DOHH2 (cell line): ENCODE measurements at regions not wholly inside any gene's neighbourhood (a gene's known extent, or its start where the extent isn't known, plus 50 kb on each side); places are given as distances from the start of the nearest gene placed in this dataset.

Experiments
- H3F3A ChIP-seq: fragments of 200-600 bp; sonication (generic), shearing (Covaris generic); 2 replicates; pipeline ENCODE4 v1.6.0; 2016; ENCODE audit warnings: antibody characterized with exemption, mild to moderate bottlenecking; ENCODE audit not compliant: control insufficient read depth, insufficient read depth
- H3K27ac ChIP-seq: fragments of 200-600 bp; sonication (generic); 2 replicates; pipeline ENCODE4 v1.5.1; 2014; ENCODE audit warnings: low read depth, mild to moderate bottlenecking, low read length, moderate library complexity
- H3K27me3 ChIP-seq: fragments of 200-600 bp; sonication (generic); 2 replicates; pipeline ENCODE4 v1.6.1; 2014; ENCODE audit warnings: mild to moderate bottlenecking, low read length, mixed read lengths; ENCODE audit not compliant: control insufficient read depth
- H3K36me3 ChIP-seq: fragments of 200-600 bp; sonication (generic); 2 replicates; pipeline ENCODE4 v1.6.1; 2014; ENCODE audit warnings: mild to moderate bottlenecking, low read length, moderate library complexity, mixed read lengths; ENCODE audit not compliant: control insufficient read depth
- H3K4me1 ChIP-seq: fragments of 200-600 bp; sonication (generic); 2 replicates; pipeline ENCODE4 v1.6.1; 2014; ENCODE audit warnings: mild to moderate bottlenecking, low read length, mixed read lengths; ENCODE audit not compliant: control insufficient read depth
- H3K4me2 ChIP-seq: fragments of 200-600 bp; sonication (generic); 2 replicates; pipeline ENCODE4 v1.6.0; 2014; ENCODE audit warnings: mild to moderate bottlenecking, low read length, moderate library complexity
- H3K4me3 ChIP-seq: fragments of 200-600 bp; sonication (generic); 2 replicates; pipeline ENCODE4 v1.5.1; 2014; ENCODE audit warnings: mild to moderate bottlenecking, low read length, mixed read lengths
- H3K79me2 ChIP-seq: fragments of 200-600 bp; sonication (generic); 2 replicates; pipeline ENCODE4 v1.6.1; 2014; ENCODE audit warnings: mild to moderate bottlenecking, low read length, mixed read lengths; ENCODE audit not compliant: control insufficient read depth
- H3K9me2 ChIP-seq: fragments of 200-600 bp; sonication (generic); replicated peaks from 2 replicates; pipeline ENCODE4 v1.6.1; 2014; ENCODE audit warnings: mild to moderate bottlenecking, low read length, mixed read lengths; ENCODE audit not compliant: control insufficient read depth
- H3K9me3 ChIP-seq: fragments of 200-600 bp; sonication (generic); 2 replicates; pipeline ENCODE4 v1.6.1; 2014; ENCODE audit warnings: antibody characterized with exemption, low read length, mixed read lengths; ENCODE audit not compliant: control insufficient read depth, insufficient read depth
- H4K20me1 ChIP-seq: fragments of 200-600 bp; sonication (generic); 2 replicates; pipeline ENCODE4 v1.6.0; 2014; ENCODE audit warnings: low read depth, mild to moderate bottlenecking, antibody characterized with exemption, low read length, moderate library complexity; ENCODE audit not compliant: control insufficient read depth, insufficient read depth
- CTCF ChIP-seq: fragments of 200-600 bp; sonication (generic); IDR thresholded peaks from one replicate; pipeline ENCODE4 v1.5.1; 2014; ENCODE audit warnings: antibody characterized with exemption, mild to moderate bottlenecking, low read depth, low read length; ENCODE audit not compliant: poor library complexity, severe bottlenecking
- EZH2phosphoT487 ChIP-seq: fragments of 200-600 bp; sonication (generic); IDR thresholded peaks from 2 replicates; pipeline ENCODE4 v1.6.1; 2017; ENCODE audit warnings: borderline replicate concordance, mild to moderate bottlenecking, antibody characterized with exemption, low read length, moderate library complexity, mixed read lengths

DNA sequence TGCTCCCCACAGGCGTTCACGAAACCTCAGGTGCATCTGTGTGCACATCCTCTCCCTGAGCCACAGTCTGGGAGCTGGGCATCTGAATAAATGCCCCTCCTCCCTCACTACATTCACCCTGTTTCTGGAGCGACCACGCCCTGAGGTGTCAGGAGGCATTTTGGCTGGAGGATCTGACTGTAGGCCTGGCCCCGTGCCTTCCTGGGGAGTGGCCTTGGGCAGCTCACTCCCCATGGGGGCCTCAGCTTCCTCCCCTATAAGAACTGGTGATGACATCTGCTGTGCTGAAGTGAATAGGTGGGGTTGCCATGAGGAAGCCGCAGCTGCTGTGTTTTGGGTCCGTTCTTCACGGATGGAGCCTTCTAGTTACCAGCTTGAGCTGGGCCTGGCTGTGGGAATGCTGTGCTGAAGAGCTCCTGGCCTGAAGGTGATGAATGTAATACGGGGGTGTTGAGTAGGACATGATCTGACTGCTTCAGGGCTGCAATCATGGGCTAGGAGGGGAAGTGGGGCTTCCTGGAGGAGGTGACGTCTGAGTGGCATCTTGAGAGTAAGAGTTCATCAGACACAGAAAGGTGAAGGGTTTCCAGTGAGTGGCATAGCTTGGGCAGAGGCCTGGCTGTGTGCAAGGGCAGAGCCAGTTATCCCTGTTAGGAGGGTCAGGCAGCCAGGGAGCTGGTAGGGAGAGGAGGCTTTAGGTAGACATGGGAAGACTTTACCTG lies 58.2 kb downstream of the GLI2 start:
- H3K4me1 ChIP-seq: no peaks in the 10 kb centered on the region
- H3K27me3 ChIP-seq: no peaks in the 10 kb centered on the region
- no peaks in the 10 kb centered on the region for H3K9me2 ChIP-seq
- TF ChIP-seq EZH2phosphoT487: no peak
- TF ChIP-seq CTCF: no peak
- H3K79me2 ChIP-seq: no peaks in the 10 kb centered on the region
- no peak overlapping the region for H3K4me3 ChIP-seq
- no peaks in the 10 kb centered on the region for H3K9me3 ChIP-seq
- no peaks in the 10 kb centered on the region for H3K36me3 ChIP-seq
- H4K20me1 ChIP-seq: no peaks in the 10 kb centered on the region
- H3K27ac ChIP-seq: no peak overlapping the region
- H3K4me2 ChIP-seq: no peak overlapping the region
- no peaks in the 10 kb centered on the region for H3F3A ChIP-seq

GRCh38 chr2:120794716-120795115 lies 59.0 kb downstream of the GLI2 start:
- no peak overlapping the region for H3K4me3 ChIP-seq
- H4K20me1 ChIP-seq: no peaks in the 10 kb centered on the region
- H3F3A ChIP-seq: no peaks in the 10 kb centered on the region
- H3K36me3 ChIP-seq: no peaks in the 10 kb centered on the region
- H3K27me3 ChIP-seq: no peaks in the 10 kb centered on the region
- no peak overlapping the region for H3K27ac ChIP-seq
- H3K4me2 ChIP-seq: no peak overlapping the region
- TF ChIP-seq CTCF: no peak
- TF ChIP-seq EZH2phosphoT487: no peak
- no peaks in the 10 kb centered on the region for H3K9me2 ChIP-seq
- no peaks in the 10 kb centered on the region for H3K79me2 ChIP-seq
- H3K9me3 ChIP-seq: no peaks in the 10 kb centered on the region
- no peaks in the 10 kb centered on the region for H3K4me1 ChIP-seq

- Histone ChIP-seq H3F3A (no peaks in the 10 kb centered on the region), H3K9me3 (no peaks in the 10 kb centered on the region), H3K4me3 (no peak overlapping the region), H3K27me3 (no peaks in the 10 kb centered on the region), H3K4me2 (no peak overlapping the region), H4K20me1 (no peaks in the 10 kb centered on the region), H3K9me2 (no peaks in the 10 kb centered on the region), H3K36me3 (no peaks in the 10 kb centered on the region), H3K4me1 (no peaks in the 10 kb centered on the region), H3K27ac (no peak overlapping the region), H3K79me2 (no peaks in the 10 kb centered on the region)
- TF ChIP-seq EZH2phosphoT487: no peak
- TF ChIP-seq CTCF: no peak
These were observed 60.4 kb downstream of the GLI2 start for GRCh38 chr2:120796094-120796493.
